Activated naive CD8-positive, alpha-beta T cell treated with anti-CD3 and anti-CD28 coated beads for 36 hours (primary cell): ENCODE measurements at regions not wholly inside any gene's neighbourhood (a gene's known extent, or its start where the extent isn't known, plus 50 kb on each side); places are given as distances from the start of the nearest gene placed in this dataset.
"Not testable (repeated sequence)": the region's sequence is repeated elsewhere in the genome, so short reads cannot be mapped to it uniquely, and the experiment has no call there.

ENCODE experiments used
- DNase-seq: peaks from one replicate; pipeline ENCODE4 v3.0.0; 2021
- H3K27ac Mint-ChIP-seq: one replicate; pipeline ENCODE4 v1.8.0; 2022; ENCODE audit warnings: mild to moderate bottlenecking, moderate library complexity, mixed read lengths
- H3K27me3 Mint-ChIP-seq: one replicate; pipeline ENCODE4 v1.8.0; 2022; ENCODE audit warnings: mild to moderate bottlenecking, mixed read lengths
- H3K36me3 Mint-ChIP-seq: one replicate; pipeline ENCODE4 v1.8.0; 2021; ENCODE audit warnings: mild to moderate bottlenecking, mixed read lengths
- H3K4me1 Mint-ChIP-seq: one replicate; pipeline ENCODE4 v1.8.0; 2021; ENCODE audit warnings: mixed read lengths
- H3K4me3 Mint-ChIP-seq: one replicate; pipeline ENCODE4 v1.8.0; 2022; ENCODE audit warnings: mild to moderate bottlenecking, moderate library complexity, mixed read lengths
- H3K9me3 Mint-ChIP-seq: one replicate; pipeline ENCODE4 v1.8.0; 2022; ENCODE audit warnings: mixed read lengths

- not testable (repeated sequence) for H3K4me3 Mint-ChIP-seq, H3K36me3 Mint-ChIP-seq, DNase-seq, H3K4me1 Mint-ChIP-seq, H3K9me3 Mint-ChIP-seq, H3K27ac Mint-ChIP-seq, H3K27me3 Mint-ChIP-seq
Observed at GRCh38 chr1:143816369-143816768, 155.4 kb downstream of the FAM72C start.

- H3K4me1 Mint-ChIP-seq, H3K4me3 Mint-ChIP-seq, H3K36me3 Mint-ChIP-seq, H3K27ac Mint-ChIP-seq, H3K27me3 Mint-ChIP-seq, H3K9me3 Mint-ChIP-seq, DNase-seq: not testable (repeated sequence)
Observed at GRCh38 chr1:143805374-143805773, 166.4 kb downstream of the FAM72C start.

- H3K4me3 Mint-ChIP-seq, H3K36me3 Mint-ChIP-seq, H3K27me3 Mint-ChIP-seq, H3K4me1 Mint-ChIP-seq, DNase-seq, H3K9me3 Mint-ChIP-seq, H3K27ac Mint-ChIP-seq: not testable (repeated sequence)
Observed at GRCh38 chr1:143804707-143805356, 167.0 kb downstream of the FAM72C start.

- not testable (repeated sequence) for H3K36me3 Mint-ChIP-seq, H3K4me1 Mint-ChIP-seq, H3K27me3 Mint-ChIP-seq, H3K9me3 Mint-ChIP-seq, H3K27ac Mint-ChIP-seq
- peak; percentile 15 for DNase-seq
- peak overlapping the region; percentile 63 for H3K4me3 Mint-ChIP-seq
Observed at GRCh38 chr1:143803927-143804411, 167.8 kb downstream of the FAM72C start.

GRCh38 chr1:143803095-143803494 is 168.7 kb downstream of the FAM72C start:
- H3K27ac Mint-ChIP-seq, DNase-seq, H3K9me3 Mint-ChIP-seq, H3K36me3 Mint-ChIP-seq, H3K27me3 Mint-ChIP-seq, H3K4me3 Mint-ChIP-seq, H3K4me1 Mint-ChIP-seq: not testable (repeated sequence)

- H3K27me3 Mint-ChIP-seq, H3K9me3 Mint-ChIP-seq, H3K36me3 Mint-ChIP-seq, DNase-seq, H3K4me1 Mint-ChIP-seq, H3K4me3 Mint-ChIP-seq, H3K27ac Mint-ChIP-seq: not testable (repeated sequence)
Observed at GRCh38 chr1:143799568-143800187, 172.1 kb downstream of the FAM72C start.

- not testable (repeated sequence) for H3K9me3 Mint-ChIP-seq, H3K27me3 Mint-ChIP-seq
Observed at GRCh38 chr1:143796369-143796768, 175.4 kb downstream of the FAM72C start.

GRCh38 chr1:143792047-143792937 is 179.5 kb downstream of the FAM72C start:
- not testable (repeated sequence) for DNase-seq, H3K36me3 Mint-ChIP-seq, H3K27ac Mint-ChIP-seq, H3K4me3 Mint-ChIP-seq, H3K9me3 Mint-ChIP-seq, H3K27me3 Mint-ChIP-seq, H3K4me1 Mint-ChIP-seq

More at GRCh38 chr1:143796369-143796768, 175.4 kb downstream of the FAM72C start:
- not testable (repeated sequence) for H3K4me3 Mint-ChIP-seq, DNase-seq, H3K4me1 Mint-ChIP-seq, H3K36me3 Mint-ChIP-seq, H3K27ac Mint-ChIP-seq

GRCh38 chr1:143786381-143786780 is 185.4 kb downstream of the FAM72C start:
- not testable (repeated sequence) for H3K9me3 Mint-ChIP-seq, H3K4me3 Mint-ChIP-seq, H3K27ac Mint-ChIP-seq, H3K27me3 Mint-ChIP-seq, H3K4me1 Mint-ChIP-seq, H3K36me3 Mint-ChIP-seq, DNase-seq

GRCh38 chr1:143785883-143786282 is 185.9 kb downstream of the FAM72C start:
- H3K27me3 Mint-ChIP-seq, DNase-seq, H3K27ac Mint-ChIP-seq, H3K4me3 Mint-ChIP-seq, H3K9me3 Mint-ChIP-seq, H3K36me3 Mint-ChIP-seq, H3K4me1 Mint-ChIP-seq: not testable (repeated sequence)

GRCh38 chr1:143784239-143784882 is 187.4 kb downstream of the FAM72C start:
- not testable (repeated sequence) for H3K27me3 Mint-ChIP-seq, DNase-seq, H3K9me3 Mint-ChIP-seq

GRCh38 chr1:143778178-143778577 is 193.6 kb downstream of the FAM72C start:
- not testable (repeated sequence) for H3K36me3 Mint-ChIP-seq, H3K9me3 Mint-ChIP-seq, DNase-seq, H3K4me1 Mint-ChIP-seq, H3K4me3 Mint-ChIP-seq, H3K27ac Mint-ChIP-seq, H3K27me3 Mint-ChIP-seq

More at GRCh38 chr1:143784239-143784882, 187.4 kb downstream of the FAM72C start:
- H3K36me3 Mint-ChIP-seq, H3K4me3 Mint-ChIP-seq, H3K4me1 Mint-ChIP-seq, H3K27ac Mint-ChIP-seq: not testable (repeated sequence)

GRCh38 chr1:143764831-143765230 is 207.0 kb downstream of the FAM72C start:
- not testable (repeated sequence) for H3K9me3 Mint-ChIP-seq, DNase-seq, H3K4me1 Mint-ChIP-seq, H3K27ac Mint-ChIP-seq, H3K36me3 Mint-ChIP-seq, H3K27me3 Mint-ChIP-seq, H3K4me3 Mint-ChIP-seq

- H3K4me1 Mint-ChIP-seq, H3K27me3 Mint-ChIP-seq, H3K36me3 Mint-ChIP-seq, H3K9me3 Mint-ChIP-seq, H3K4me3 Mint-ChIP-seq, DNase-seq, H3K27ac Mint-ChIP-seq: not testable (repeated sequence)
Observed at GRCh38 chr1:143760366-143760765, 211.4 kb downstream of the FAM72C start.

GRCh38 chr1:143755961-143756360 is 215.8 kb downstream of the FAM72C start:
- H3K4me3 Mint-ChIP-seq, DNase-seq, H3K27me3 Mint-ChIP-seq, H3K36me3 Mint-ChIP-seq, H3K9me3 Mint-ChIP-seq, H3K4me1 Mint-ChIP-seq, H3K27ac Mint-ChIP-seq: not testable (repeated sequence)
